Colonic mucosa (tissue), 4 donors: ENCODE measurements at regions not wholly inside any gene's neighbourhood (a gene's known extent, or its start where the extent isn't known, plus 50 kb on each side); places are given as distances from the start of the nearest gene placed in this dataset.

Experiments used
- DNase-seq: peaks from one replicate; pipeline ENCODE4 v3.0.0-alpha.2; 2020
- H3K27ac ChIP-seq: fragments of 200-600 bp; one replicate; pipeline ENCODE4 v1.8.0; 2021
- H3K27me3 ChIP-seq: fragments of 200-600 bp; one replicate; pipeline ENCODE4 v1.8.0; 2021
- H3K36me3 ChIP-seq: fragments of 200-600 bp; one replicate; pipeline ENCODE4 v1.8.0; 2021
- H3K4me1 ChIP-seq: fragments of 200-600 bp; one replicate; pipeline ENCODE4 v1.8.0; 2021; ENCODE audit warnings: mild to moderate bottlenecking
- H3K4me3 ChIP-seq: fragments of 200-600 bp; one replicate; pipeline ENCODE4 v1.8.0; 2021
- H3K9ac ChIP-seq, 2 donors: one replicate each; pipeline ENCODE4 v1.7.0; 2013; ENCODE audit warnings: control low read depth in 2 of 2, low read depth in 2 of 2, low read length in 2 of 2
- H3K9me3 ChIP-seq: fragments of 200-600 bp; one replicate; pipeline ENCODE4 v1.8.0; 2021
- CTCF ChIP-seq: fragments of 200-600 bp; IDR thresholded peaks from one replicate; pipeline ENCODE4 v1.8.0; 2022; ENCODE audit warnings: antibody characterized with exemption, mild to moderate bottlenecking
- intact Hi-C: fragments of 100-400 bp; cut with DNase I; formaldehyde crosslinking; loops from one replicate; pipeline ENCODE4 v1.14.1; 2022
- donor health status: healthy.
- donor health status: DM: no; HTN: no; CAD: no.
- donor health status: DM: no; HTN: no; CAD: no.

- Histone ChIP-seq H3K27me3 (no peaks in the 10 kb centered on the region), H3K36me3 (no peaks in the 10 kb centered on the region), H3K4me3 (no peak overlapping the region), H3K4me1 (no peaks in the 10 kb centered on the region), H3K9me3 (no peaks in the 10 kb centered on the region), H3K9ac (no peak overlapping the region), H3K27ac (no peak overlapping the region)
- intact Hi-C loops, result no loop called here
- no peak for TF ChIP-seq CTCF
- no peak for DNase-seq
Observed at GRCh38 chr5:171598641-171599152, 179.2 kb downstream of the FGF18 start.

DNA sequence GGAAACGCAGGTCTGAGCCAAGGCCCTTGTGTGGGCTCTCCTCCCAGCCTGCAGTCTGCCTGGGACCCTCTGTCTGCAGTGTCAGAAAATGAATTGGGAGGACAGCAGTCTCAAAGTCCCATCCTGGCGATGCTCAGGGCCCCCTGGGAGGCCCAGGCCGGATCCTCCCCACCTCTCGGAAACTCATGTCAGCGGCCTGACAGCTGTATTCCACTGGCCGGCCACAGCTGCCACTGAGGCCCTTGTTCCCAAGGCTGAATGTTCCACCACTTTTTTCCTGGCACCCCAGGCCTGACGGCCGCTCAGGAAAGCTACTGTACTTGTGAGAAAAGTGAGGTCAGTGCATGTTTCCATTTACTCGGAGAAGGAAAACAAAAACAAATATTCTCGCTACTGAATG, 180.0 kb downstream of the FGF18 start:
- Histone ChIP-seq H3K9ac (no peak overlapping the region), H3K27me3 (no peaks in the 10 kb centered on the region), H3K4me3 (no peak overlapping the region), H3K36me3 (no peaks in the 10 kb centered on the region), H3K27ac (no peak overlapping the region), H3K4me1 (no peaks in the 10 kb centered on the region), H3K9me3 (no peaks in the 10 kb centered on the region)
- intact Hi-C loops, result no loop called here
- no peak for DNase-seq
- TF ChIP-seq CTCF, result no peak

DNA sequence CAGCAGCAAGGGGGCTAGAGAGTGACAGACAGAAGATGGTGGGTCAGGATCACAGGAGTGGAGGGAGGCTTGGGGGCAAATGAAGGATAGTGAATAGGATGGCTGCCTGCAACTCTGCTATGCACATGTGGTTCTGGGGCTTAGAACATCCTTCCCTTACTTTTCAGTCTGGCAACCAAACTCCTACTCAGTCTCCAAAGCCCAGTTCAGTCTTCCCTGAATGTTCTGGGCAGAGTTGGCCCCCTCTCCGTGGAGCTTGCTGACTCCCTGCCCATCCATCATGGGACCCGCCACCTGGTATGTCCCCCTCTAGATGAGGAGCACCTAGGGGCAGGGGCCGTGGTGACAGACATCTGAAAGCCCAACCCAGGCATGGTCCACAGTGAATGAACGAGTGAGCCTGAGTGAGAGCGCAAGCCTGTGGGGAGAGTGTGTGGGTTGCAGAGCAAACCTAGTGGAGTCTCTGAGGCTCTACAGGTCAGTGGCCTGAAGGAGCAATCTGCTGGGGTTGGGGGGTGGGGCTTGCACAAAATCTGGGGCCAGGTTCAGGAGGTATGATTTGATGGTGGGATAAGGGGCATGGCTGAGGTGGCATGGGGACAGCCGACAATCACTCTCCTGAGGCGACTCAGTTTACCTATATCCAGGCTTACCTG, 180.6 kb downstream of the FGF18 start:
- intact Hi-C loops, result no loop called here
- Histone ChIP-seq H3K4me1 (no peaks in the 10 kb centered on the region), H3K36me3 (no peaks in the 10 kb centered on the region), H3K27ac (no peak overlapping the region), H3K4me3 (no peak overlapping the region), H3K9me3 (no peaks in the 10 kb centered on the region), H3K9ac (no peak overlapping the region), H3K27me3 (no peaks in the 10 kb centered on the region)
- no peak for DNase-seq
- TF ChIP-seq CTCF, result no peak

DNA sequence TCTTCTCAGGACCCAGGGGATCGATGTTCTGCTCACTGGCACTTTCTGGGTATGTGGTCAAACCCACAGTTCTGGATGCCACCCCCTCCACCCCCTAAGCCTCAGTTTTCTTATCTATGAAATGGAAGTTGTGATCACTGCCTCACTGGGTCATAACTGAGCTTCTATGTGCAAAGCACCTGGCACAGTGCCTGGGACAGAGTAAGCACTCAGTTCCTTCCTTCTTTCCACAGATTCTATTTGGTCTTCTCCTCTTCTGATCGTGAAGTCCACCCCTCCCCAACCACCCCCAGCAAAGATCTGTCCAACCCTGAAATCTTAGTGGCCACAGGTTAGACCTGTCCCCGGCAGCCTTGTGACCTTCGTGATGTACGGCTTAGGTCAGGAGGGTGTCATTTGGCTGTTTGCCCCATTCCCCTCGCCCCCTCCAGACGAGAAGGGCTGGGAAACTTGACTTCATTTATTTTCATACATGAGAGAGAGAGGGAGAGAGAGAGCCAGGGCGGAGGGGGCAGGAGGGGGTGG, 181.4 kb downstream of the FGF18 start:
- Histone ChIP-seq H3K36me3 (no peaks in the 10 kb centered on the region), H3K4me3 (no peak overlapping the region), H3K9me3 (no peaks in the 10 kb centered on the region), H3K9ac (no peak overlapping the region), H3K27ac (no peak overlapping the region), H3K4me1 (no peaks in the 10 kb centered on the region), H3K27me3 (no peaks in the 10 kb centered on the region)
- no peak for DNase-seq
- intact Hi-C loops, result no loop called here
- no peak for TF ChIP-seq CTCF

- Histone ChIP-seq H3K36me3 (no peaks in the 10 kb centered on the region), H3K4me3 (no peak overlapping the region), H3K9me3 (no peaks in the 10 kb centered on the region), H3K27me3 (no peaks in the 10 kb centered on the region), H3K9ac (no peak overlapping the region), H3K27ac (no peak overlapping the region), H3K4me1 (no peaks in the 10 kb centered on the region)
- no peak for TF ChIP-seq CTCF
- no peak for DNase-seq
- intact Hi-C loops, result no loop called here
Observed at GRCh38 chr5:171601266-171601881, 181.9 kb downstream of the FGF18 start.
